ENCODE measurements at regions not wholly inside any gene's neighbourhood (a gene's known extent, or its start where the extent isn't known, plus 50 kb on each side); places are given as distances from the start of the nearest gene placed in this dataset.
"Not testable (repeated sequence)": the region's sequence is repeated elsewhere in the genome, so short reads cannot be mapped to it uniquely, and the experiment has no call there.

- DNase-seq = no peak
These were observed 123.9 kb upstream of the RXFP1 start for GRCh38 chr4:158397781-158398180.

- not testable (repeated sequence) for DNase-seq
These were observed 113.7 kb upstream of the RXFP1 start for GRCh38 chr4:158407961-158408360.

- no peak for DNase-seq
These were observed 111.4 kb upstream of the RXFP1 start for GRCh38 chr4:158410272-158410671.

- no peak for DNase-seq
These were observed 110.4 kb upstream of the RXFP1 start for GRCh38 chr4:158411269-158411668.

GRCh38 chr4:158418679-158419078 lies 103.0 kb upstream of the RXFP1 start:
- DNase-seq = not testable (repeated sequence)

- DNase-seq = no peak
These were observed 100.9 kb upstream of the RXFP1 start for GRCh38 chr4:158420782-158421181.

GRCh38 chr4:158422546-158422945 lies 99.1 kb upstream of the RXFP1 start:
- DNase-seq = no peak

GRCh38 chr4:158428242-158428641 lies 93.4 kb upstream of the RXFP1 start:
- DNase-seq = no peak

GRCh38 chr4:158442736-158443135 lies 78.9 kb upstream of the RXFP1 start:
- DNase-seq = no peak

- DNase-seq = no peak
These were observed 78.0 kb upstream of the RXFP1 start for GRCh38 chr4:158443731-158444130.

GRCh38 chr4:158444621-158445020 lies 77.1 kb upstream of the RXFP1 start:
- DNase-seq = no peak

GRCh38 chr4:158446106-158446505 lies 75.6 kb upstream of the RXFP1 start:
- no peak for DNase-seq

- no peak for DNase-seq
These were observed 70.9 kb upstream of the RXFP1 start for GRCh38 chr4:158450741-158451140.

- DNase-seq = not testable (repeated sequence)
These were observed 69.6 kb upstream of the RXFP1 start for GRCh38 chr4:158452116-158452515.

GRCh38 chr4:158458271-158458895 lies 63.3 kb upstream of the RXFP1 start:
- no peak for DNase-seq

- DNase-seq = no peak
These were observed 62.4 kb upstream of the RXFP1 start for GRCh38 chr4:158459085-158459820.

- no peak for DNase-seq
These were observed 60.3 kb upstream of the RXFP1 start for GRCh38 chr4:158461336-158461735.

- no peak for DNase-seq
These were observed 59.1 kb upstream of the RXFP1 start for GRCh38 chr4:158462611-158463010.
